OCI-M2 (cell line): ENCODE measurements at regions not wholly inside any gene's neighbourhood (a gene's known extent, or its start where the extent isn't known, plus 50 kb on each side); places are given as distances from the start of the nearest gene placed in this dataset.
"Not testable (repeated sequence)": the region's sequence is repeated elsewhere in the genome, so short reads cannot be mapped to it uniquely, and the experiment has no call there.

Source experiments
- DNase-seq: peaks from one replicate; lab custom pipeline; 2025; ENCODE audit not compliant: unreplicated experiment; lab: John Stamatoyannopoulos, UW

DNA sequence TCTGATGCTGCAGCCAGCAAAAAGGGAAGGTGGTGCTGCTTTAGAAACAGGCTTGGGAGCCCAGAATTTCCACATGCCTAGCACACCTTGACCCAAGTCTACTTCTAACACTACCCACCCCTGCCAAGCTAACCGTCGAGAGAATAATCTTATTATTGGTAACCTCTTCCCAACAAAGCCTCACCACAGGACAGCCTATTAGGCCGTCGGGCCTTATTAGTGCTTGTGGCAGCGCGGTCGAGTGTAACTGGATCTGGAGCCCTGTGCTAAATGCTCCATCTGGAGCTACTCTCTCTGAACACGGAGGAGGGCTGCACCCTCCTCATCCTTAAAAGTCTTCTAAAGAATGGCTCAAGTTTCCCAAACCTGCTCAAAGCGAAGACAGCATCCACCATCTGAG, 165.5 kb upstream of the NFIA start:
- DNase-seq: no peak

- DNase-seq: no peak
Measured at GRCh38 chr1:60916199-60916598, 166.2 kb upstream of the NFIA start.

DNA sequence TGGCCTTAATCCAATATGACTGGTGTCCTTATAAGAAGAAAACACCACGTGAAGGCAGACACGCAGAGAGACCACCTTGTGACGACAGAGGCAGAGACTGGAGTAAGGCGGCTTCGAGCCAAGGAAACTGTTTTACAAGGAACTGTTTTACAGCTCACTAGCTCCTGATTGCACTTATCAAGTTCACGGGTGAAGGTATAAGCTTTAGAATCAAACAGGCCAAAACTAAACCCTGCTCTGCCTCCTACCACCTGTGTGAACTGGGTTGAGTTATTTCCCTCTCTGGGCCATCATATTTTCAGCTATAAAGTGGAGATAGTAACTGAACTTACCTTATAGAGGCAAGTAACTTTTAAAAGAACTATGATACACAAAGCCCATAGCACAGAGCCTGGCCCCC, 166.9 kb upstream of the NFIA start:
- DNase-seq: no peak

DNA sequence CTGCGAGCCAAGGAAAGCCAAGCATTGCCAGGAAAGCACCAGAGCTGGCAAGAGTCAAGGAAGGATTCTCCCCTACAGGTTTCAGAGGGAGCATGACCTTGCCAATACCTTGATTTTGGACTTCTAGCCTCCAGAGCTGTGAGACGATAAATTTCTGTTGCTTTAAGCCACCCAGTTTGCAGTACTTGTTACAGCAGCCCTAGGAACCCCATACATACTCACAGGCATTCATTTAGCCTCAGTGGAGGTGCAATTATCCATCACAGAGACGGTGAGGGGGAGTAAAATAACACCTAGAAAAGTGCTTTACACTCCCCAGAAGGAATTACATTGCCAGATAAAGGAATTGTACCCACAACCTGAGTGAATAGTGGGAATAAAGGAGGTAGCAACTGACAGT, 167.4 kb upstream of the NFIA start:
- DNase-seq: no peak

DNA sequence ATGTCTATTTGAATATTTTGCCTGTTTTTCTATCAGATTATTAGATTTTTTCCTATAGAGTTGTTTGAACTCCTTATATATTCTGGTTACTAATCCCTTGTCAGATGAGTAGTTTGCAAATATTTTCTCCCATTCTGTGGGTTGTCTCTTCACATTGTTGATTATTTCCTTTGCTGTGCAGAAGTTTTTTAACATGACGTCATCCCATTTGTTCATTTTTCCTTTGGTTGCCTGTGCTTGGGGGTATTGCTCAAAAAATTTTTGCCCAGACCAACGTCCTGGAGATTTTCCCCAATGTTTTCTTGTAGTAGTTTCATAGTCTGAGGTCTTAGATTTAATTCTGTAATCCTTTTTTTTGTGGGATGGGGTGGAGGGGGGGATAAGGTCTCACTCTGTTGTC, 168.7 kb upstream of the NFIA start:
- DNase-seq: not testable (repeated sequence)

GRCh38 chr1:60913039-60913438, 169.3 kb upstream of the NFIA start:
- no peak for DNase-seq

DNA sequence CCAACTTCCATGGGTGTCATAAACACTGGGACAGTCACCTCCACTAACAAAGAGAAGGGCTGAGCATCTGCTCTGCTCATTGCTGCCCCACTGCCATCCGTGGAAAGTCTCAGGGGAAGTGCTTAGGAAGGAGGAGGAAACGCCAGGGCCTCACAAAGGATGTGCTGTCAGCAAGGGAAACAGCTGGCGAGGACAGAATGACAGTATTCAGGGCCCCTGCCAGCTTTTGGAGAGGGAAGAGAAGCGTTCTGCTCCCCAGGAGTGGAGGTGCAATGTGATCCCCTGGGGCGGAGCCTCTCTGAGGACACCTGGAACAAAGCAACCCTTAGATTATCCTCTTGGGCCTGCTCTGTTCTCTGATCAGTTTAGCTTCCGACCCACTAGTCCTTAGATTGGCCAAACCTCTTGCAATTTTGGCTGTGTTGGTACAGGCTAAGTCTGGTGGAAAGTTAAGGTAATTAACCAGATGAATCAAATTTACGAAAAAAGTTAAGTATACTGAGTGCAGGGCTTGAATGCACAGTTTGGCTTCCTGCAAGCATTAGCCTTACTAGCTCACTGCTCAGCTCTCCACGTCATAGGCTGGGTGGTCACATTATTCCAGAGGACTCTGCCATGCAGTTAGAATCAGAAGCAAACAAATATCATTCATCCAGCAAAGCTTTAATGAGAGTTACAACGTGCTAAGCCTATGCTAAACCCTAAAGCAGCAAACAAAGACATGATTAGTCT, 170.2 kb upstream of the NFIA start:
- DNase-seq: no peak

DNA sequence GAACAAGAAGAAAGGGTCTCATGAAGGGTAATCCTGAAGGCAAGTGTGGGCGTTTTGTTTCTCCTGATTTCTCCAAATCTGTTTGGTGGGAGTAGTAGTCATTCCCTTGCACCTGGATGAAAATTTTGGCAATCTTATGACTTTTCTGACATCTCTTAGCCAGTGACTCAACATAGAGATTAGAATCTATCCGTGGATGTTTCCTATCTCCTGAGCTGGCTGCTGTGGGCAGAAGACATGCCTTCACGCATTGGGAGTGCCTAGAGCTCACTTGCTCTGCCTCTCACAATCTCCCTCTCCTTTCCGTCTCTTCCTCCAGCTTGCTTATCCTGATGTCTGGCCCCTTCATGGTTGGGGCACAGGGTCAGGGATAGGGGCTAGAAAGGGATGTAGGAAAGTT, 174.2 kb upstream of the NFIA start:
- DNase-seq: no peak

- DNase-seq: no peak
Measured at GRCh38 chr1:60906526-60906925, 175.8 kb upstream of the NFIA start.

GRCh38 chr1:60906039-60906438, 176.3 kb upstream of the NFIA start:
- DNase-seq: no peak

GRCh38 chr1:60904099-60904851, 178.1 kb upstream of the NFIA start:
- DNase-seq: no peak

- no peak for DNase-seq
Measured at GRCh38 chr1:60903591-60903990, 178.8 kb upstream of the NFIA start.

DNA sequence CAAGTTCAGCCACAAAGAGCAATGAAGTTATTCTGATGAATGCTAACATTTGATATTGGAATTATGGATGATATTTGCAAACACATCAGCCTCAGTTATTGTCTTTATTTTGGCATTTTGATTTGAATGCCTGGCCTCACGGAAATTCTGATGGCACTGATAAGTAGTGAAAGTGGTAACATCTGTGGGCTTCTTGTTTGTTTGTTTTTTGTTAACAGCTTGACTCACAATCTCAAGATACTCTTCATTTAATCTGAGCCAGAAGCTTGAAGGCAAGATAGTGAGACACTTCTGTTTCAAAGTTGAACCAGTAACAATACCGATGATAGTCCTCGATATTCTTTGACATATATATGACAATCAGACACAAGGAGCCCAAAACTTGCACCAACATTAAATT, 182.9 kb upstream of the NFIA start:
- no peak for DNase-seq

- no peak for DNase-seq
Measured at GRCh38 chr1:60898987-60899386, 183.4 kb upstream of the NFIA start.

DNA sequence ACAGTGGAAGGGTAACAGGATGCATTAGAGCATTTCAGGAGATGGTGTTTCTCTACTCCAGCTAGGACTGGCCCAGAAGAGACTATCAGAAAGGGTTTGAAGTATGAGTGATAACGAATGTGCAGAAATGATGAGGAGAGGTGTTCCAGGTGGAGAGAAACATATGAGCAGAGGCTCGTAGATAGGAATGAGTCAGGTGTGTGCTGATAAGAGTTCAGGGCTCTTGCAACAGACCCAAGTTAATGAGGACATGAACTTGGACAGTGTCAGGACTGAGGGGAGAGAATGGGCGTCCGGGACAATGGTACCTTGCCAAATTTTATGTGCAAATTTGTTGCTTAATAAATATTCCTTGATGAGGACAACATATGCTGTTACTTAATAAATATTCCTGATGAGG, 183.9 kb upstream of the NFIA start:
- DNase-seq: no peak

- no peak for DNase-seq
Measured at GRCh38 chr1:60896701-60897363, 185.5 kb upstream of the NFIA start.

GRCh38 chr1:60895701-60896100, 186.7 kb upstream of the NFIA start:
- no peak for DNase-seq

DNA sequence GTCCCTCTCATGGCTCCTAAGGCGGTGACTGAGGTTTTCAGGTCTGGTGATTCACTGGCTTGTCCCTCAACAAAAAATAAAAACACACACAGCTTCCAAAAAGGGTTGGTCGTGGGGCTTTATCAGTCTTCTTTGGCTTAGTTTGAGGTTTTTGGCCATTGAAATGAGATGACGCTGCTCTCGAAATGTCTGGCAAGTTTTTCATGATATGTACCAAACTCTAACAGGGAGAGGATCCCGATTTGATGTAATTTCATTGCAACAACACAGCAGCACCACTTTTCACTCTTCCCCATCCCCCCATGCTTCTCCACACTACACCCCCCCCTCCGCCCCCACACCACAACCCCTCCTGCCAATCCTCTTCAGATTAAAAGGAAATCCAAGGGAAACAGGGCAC, 187.1 kb upstream of the NFIA start:
- no peak for DNase-seq

DNA sequence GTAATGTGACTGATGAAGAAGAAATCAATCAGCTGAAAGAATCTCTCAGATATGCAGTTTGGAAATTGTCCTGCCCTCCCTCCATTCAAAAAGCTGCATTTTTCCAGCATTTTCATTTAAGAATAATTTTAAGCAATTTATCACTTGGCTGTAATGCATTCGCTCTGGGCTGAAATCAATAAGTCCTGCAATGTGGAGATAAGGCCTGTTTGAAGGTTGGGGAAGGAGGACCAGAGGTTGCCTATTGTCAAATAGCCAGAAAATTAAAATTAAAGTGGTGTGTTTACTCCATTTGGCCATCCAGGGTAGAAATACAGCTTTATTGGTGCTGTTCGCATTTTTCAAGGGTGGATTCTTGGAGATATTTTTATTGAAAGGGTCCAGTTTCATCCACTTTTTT, 187.6 kb upstream of the NFIA start:
- no peak for DNase-seq

GRCh38 chr1:60894130-60894529, 188.2 kb upstream of the NFIA start:
- DNase-seq: no peak

- no peak for DNase-seq
Measured at GRCh38 chr1:60893136-60893930, 189.0 kb upstream of the NFIA start.
